Nephron (organoid): ENCODE measurements at regions not wholly inside any gene's neighbourhood (a gene's known extent, or its start where the extent isn't known, plus 50 kb on each side); places are given as distances from the start of the nearest gene placed in this dataset.

Source experiments
- H3K27ac Mint-ChIP-seq, 3 experiments: 2 replicates each; pipeline ENCODE4 v1.8.0; 2020; ENCODE audit warnings: mixed read lengths in 3 of 3, mild to moderate bottlenecking in 2 of 3, moderate library complexity in 1 of 3
- H3K27me3 Mint-ChIP-seq: 2 replicates; pipeline ENCODE4 v1.8.0; 2021; ENCODE audit warnings: low read depth, mild to moderate bottlenecking, moderate library complexity, mixed read lengths
- H3K36me3 Mint-ChIP-seq: 2 replicates; pipeline ENCODE4 v1.8.0; 2020; ENCODE audit warnings: low read depth, mixed read lengths
- H3K4me1 Mint-ChIP-seq: 2 replicates; pipeline ENCODE4 v1.8.0; 2020; ENCODE audit warnings: mixed read lengths
- H3K4me3 Mint-ChIP-seq, 3 experiments: 2 replicates each; pipeline ENCODE4 v1.8.0; 2020; ENCODE audit warnings: mild to moderate bottlenecking in 3 of 3, mixed read lengths in 3 of 3, moderate library complexity in 2 of 3
- H3K9me3 Mint-ChIP-seq: 2 replicates; pipeline ENCODE4 v1.8.0; 2020; ENCODE audit warnings: mixed read lengths
- CTCF ChIP-seq, 3 experiments: fragments of 200-600 bp; sonication (generic); IDR thresholded peaks; one replicate each; pipeline ENCODE4 v1.5.0; 2021; ENCODE audit warnings: antibody characterized with exemption in 3 of 3; ENCODE audit not compliant: unreplicated experiment in 3 of 3

GRCh38 chr18:47686806-47687205, 243.7 kb downstream of the SMAD2 start:
- Mint-ChIP-seq H3K4me3 (no peak overlapping the region), H3K9me3 (no peaks in the 10 kb centered on the region), H3K27ac (no peak overlapping the region), H3K27me3 (peaks cover 13% of the 10 kb centered on the region), H3K36me3 (no peaks in the 10 kb centered on the region), H3K4me1 (no peaks in the 10 kb centered on the region)
- no peak for TF ChIP-seq CTCF (IDR thresholded peaks at IDR 0.05; ENCODE audit: unreplicated experiment in 3 of 3)

GRCh38 chr18:47683774-47684173, 246.7 kb downstream of the SMAD2 start:
- H3K4me1 Mint-ChIP-seq = no peaks in the 10 kb centered on the region
- no peaks in the 10 kb centered on the region for H3K36me3 Mint-ChIP-seq
- peaks cover 8% of the 10 kb centered on the region for H3K27me3 Mint-ChIP-seq
- no peak overlapping the region for H3K27ac Mint-ChIP-seq
- H3K9me3 Mint-ChIP-seq = no peaks in the 10 kb centered on the region
- TF ChIP-seq CTCF (IDR thresholded peaks at IDR 0.05; ENCODE audit: unreplicated experiment in 3 of 3) = no peak
- H3K4me3 Mint-ChIP-seq = no peak overlapping the region

- Mint-ChIP-seq H3K27ac (no peak overlapping the region), H3K27me3 (peaks cover 4% of the 10 kb centered on the region), H3K4me3 (no peak overlapping the region), H3K4me1 (no peaks in the 10 kb centered on the region), H3K36me3 (no peaks in the 10 kb centered on the region), H3K9me3 (no peaks in the 10 kb centered on the region)
- no peak for TF ChIP-seq CTCF (IDR thresholded peaks at IDR 0.05; ENCODE audit: unreplicated experiment in 3 of 3)
Observed at GRCh38 chr18:47682876-47683275, 247.6 kb downstream of the SMAD2 start.

GRCh38 chr18:47680488-47680887, 250.0 kb downstream of the SMAD2 start:
- peaks cover 4% of the 10 kb centered on the region for H3K27me3 Mint-ChIP-seq
- no peaks in the 10 kb centered on the region for H3K36me3 Mint-ChIP-seq

GRCh38 chr18:47679864-47680263, 250.6 kb downstream of the SMAD2 start:
- Mint-ChIP-seq H3K27ac (no peak overlapping the region), H3K9me3 (no peaks in the 10 kb centered on the region), H3K27me3 (peaks cover 4% of the 10 kb centered on the region), H3K36me3 (no peaks in the 10 kb centered on the region), H3K4me3 (no peak overlapping the region), H3K4me1 (no peaks in the 10 kb centered on the region)
- no peak for TF ChIP-seq CTCF (IDR thresholded peaks at IDR 0.05; ENCODE audit: unreplicated experiment in 3 of 3)

More at GRCh38 chr18:47680488-47680887, 250.0 kb downstream of the SMAD2 start:
- Mint-ChIP-seq H3K9me3 (no peaks in the 10 kb centered on the region), H3K27ac (no peak overlapping the region), H3K4me3 (no peak overlapping the region), H3K4me1 (no peaks in the 10 kb centered on the region)
- no peak for TF ChIP-seq CTCF (IDR thresholded peaks at IDR 0.05; ENCODE audit: unreplicated experiment in 3 of 3)

GRCh38 chr18:47677952-47678351, 252.5 kb downstream of the SMAD2 start:
- Mint-ChIP-seq H3K4me3 (no peak overlapping the region), H3K9me3 (no peaks in the 10 kb centered on the region), H3K27ac (no peak overlapping the region), H3K36me3 (no peaks in the 10 kb centered on the region), H3K4me1 (no peaks in the 10 kb centered on the region), H3K27me3 (no peaks in the 10 kb centered on the region)
- no peak for TF ChIP-seq CTCF (IDR thresholded peaks at IDR 0.05; ENCODE audit: unreplicated experiment in 3 of 3)
